Activated CD4-positive, alpha-beta T cell treated with anti-CD3 and anti-CD28 coated beads for 4 hours (primary cell): ENCODE measurements at regions not wholly inside any gene's neighbourhood (a gene's known extent, or its start where the extent isn't known, plus 50 kb on each side); places are given as distances from the start of the nearest gene placed in this dataset.
A peak's percentile ranks its signal among the peaks of the same experiment; 100 is the strongest.
"Not testable (repeated sequence)": the region's sequence is repeated elsewhere in the genome, so short reads cannot be mapped to it uniquely, and the experiment has no call there.

ENCODE experiments used
- DNase-seq, 2 donors: peaks; one replicate each; pipeline ENCODE4 v3.0.0-alpha.2; 2020

GRCh38 chr3:182653065-182653464 lies 140.2 kb upstream of the ATP11B start:
- not testable (repeated sequence) for DNase-seq

DNA sequence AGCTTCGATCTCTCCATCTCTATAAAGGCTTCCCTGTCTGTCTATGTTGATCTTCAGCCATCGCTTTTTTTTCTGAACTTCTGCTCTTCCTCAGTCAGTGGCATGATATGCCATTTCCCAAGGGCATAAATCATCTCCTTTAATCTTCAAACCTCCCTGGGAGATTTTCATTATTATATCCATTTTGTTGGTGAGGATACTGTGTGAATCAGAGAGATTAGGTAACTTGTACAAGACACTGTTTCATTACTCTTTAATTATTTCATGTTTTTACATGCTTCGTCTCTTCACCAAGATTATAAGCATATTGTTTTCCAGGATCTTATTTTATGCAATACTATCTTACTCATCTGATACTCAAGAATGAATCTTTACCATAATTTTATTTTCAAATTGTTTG lies 124.8 kb upstream of the ATP11B start:
- DNase-seq = no peak

DNA sequence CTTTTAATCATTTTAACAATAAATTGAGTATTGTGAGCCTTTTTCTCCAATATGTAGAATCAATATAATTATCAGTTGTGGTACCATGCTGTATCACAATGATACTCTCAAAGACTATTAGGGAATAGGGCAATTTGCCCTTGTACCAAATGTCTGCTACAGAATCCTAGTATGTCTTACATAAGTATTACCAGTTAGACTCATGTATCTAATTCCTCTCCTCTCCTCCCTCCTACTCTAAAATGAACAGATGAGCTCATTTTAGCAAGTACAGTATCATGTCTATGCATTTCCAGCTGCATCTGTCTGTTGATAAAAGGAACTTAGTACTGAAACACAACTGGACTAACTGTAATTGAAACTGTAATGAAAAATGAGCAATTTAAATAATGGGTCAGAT lies 124.3 kb upstream of the ATP11B start:
- no peak for DNase-seq

DNA sequence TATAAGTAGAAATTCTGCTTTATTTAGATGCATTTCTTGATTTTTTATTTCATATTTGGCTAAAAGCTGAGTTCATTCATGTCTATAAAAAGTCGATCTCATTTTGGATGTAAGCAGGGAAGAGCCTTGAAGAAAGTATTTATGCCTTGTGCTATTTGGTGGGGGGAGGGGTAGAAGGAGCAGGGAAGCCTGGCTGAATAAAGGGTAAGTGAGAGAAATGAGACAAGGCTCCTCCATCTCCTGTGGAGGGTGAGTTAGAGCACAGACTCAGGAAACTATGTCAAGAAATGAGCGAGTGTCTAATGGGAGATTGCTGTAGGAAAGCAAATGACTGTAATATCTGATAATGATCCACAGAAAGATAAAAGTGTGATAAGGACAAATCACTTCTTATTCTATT lies 121.8 kb upstream of the ATP11B start:
- no peak for DNase-seq

DNA sequence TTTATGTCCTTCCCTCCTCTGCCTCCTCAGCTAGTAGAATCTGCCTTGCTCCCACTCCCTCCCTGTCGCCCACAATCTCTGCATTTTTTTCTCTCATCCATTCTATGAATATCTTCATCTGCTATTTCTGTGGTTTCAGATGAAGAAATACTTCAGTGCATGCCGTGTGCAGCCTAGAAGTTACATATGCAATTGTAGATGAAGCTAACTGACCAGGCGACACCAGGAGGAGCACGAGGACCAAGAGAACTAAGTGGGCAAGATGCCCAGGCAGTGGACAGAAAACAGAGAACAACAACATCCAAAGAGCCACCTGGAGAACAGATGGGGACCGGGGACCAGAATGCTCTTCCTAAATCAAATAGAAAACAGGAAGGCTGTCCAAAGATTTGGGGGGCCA lies 121.4 kb upstream of the ATP11B start:
- DNase-seq = no peak

DNA sequence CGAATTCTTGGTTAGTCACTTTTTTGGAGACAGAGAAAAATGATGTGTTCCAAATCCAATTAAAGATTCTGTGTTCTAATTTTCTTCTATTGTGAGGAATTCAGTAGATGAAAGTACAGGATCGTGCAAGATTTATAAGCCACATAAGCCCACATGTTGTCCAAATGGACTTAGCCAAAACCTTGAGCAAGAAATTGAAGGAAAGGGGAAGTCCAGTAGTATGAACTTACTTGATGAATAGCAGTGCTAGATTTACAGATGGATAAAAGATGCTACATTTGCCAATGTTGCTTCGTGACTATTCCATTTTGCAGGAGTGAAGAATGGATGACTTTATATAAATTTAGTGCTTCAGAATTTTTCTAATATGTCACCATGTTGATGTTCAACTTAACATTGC lies 120.0 kb upstream of the ATP11B start:
- no peak for DNase-seq

- DNase-seq = peak; percentile 39 to 41
Measured at GRCh38 chr3:182682263-182683241, 110.8 kb upstream of the ATP11B start.

- DNase-seq = peak; percentile 40 to 57
Measured at GRCh38 chr3:182683453-182683852, 109.9 kb upstream of the ATP11B start.

DNA sequence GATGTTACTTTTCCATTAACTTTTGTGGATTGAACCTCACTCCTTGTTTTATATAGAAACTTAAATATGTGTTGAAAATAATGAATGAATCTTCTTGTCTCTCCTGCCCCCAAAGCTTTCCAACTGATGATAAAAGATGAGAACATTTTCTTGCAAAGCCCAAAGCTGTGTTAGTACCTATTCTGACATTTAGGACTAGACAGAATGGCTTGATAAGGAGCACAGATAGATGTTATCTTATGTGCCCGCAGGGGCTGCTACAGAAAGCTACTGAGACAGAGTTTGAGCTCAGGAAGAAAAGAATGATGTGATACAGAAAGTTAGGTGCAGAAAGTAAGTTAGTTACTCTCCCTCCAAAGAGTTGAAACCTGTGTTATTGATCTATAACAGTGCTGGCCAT lies 109.4 kb upstream of the ATP11B start:
- no peak for DNase-seq

- DNase-seq = no peak
Measured at GRCh38 chr3:182686033-182686886, 107.0 kb upstream of the ATP11B start.

DNA sequence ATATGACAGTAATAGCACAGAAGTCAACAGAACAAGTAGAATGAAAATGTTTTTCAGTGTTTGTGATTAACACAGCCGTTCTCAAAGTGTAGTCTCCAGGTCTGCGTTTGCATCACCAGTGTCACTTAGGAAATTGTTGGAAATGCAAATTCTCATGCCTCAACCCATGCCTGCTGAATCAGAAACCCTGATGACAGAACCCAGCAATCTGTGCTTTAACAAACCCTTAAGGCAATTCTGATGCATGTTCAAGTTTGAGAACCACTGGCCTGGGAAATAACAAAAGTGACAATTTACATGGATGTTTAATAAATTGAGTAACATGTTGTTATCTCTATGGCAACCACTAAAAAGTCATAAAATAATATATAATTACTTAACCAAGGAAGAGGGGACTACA lies 103.1 kb upstream of the ATP11B start:
- DNase-seq = no peak

DNA sequence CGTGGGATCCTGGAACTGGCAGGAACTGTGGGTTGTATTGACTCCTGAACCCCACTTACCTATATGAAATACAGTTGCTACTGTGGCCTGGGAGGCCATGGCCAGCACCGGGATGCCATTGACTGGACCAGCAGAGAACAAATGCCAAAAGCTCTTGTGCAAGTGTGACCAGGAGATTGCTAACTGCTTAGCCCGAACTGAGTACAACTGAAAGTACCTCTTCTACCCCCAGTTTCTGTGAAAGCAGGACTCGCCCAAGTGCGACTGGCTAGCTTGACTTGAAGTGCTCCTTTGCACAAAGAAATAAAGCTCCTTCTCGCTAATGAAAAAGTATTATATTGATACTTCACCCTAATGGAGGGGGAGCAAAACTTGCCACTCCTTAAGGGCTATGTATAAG lies 101.3 kb upstream of the ATP11B start:
- DNase-seq = no peak

DNA sequence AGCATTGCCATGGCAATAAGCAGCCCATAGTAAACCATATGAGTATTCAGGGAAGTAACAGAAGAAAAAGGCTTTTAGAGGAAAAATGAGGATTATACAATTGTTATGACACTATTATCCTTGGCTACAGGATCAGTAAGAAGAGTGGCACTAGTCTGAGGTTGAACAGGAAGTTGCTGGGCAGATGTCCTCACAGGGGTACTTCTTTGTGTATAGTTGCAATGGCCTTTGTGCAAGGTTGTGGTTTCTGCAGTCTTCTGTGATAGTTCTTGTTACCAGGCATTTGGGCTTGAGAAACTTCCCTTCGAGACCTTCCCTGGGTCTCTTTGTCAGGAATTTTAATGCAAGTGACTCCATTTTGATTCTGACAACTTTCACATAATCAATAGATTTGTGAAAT lies 100.6 kb upstream of the ATP11B start:
- DNase-seq = no peak

DNA sequence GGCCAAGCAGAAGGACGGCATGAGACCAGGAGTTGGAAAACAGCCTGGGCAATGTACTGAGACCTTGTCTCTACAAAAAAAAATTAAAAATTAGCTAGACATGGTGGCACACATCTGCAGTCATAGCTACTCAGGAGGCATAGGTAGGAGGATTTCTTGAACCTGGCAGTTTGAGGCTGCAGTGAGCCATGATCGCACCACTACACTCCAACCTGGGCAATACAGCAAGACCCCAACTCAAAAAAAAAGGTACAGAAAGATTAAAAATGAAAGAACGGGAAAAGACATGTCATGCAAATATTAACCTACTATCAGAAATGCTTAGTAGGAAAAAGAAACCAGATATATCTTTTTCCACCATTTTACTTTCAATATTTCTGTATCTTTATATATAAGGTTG lies 99.6 kb upstream of the ATP11B start:
- DNase-seq = no peak

GRCh38 chr3:182696916-182697315 lies 96.4 kb upstream of the ATP11B start:
- DNase-seq = no peak

- DNase-seq = no peak
Measured at GRCh38 chr3:182697345-182697919, 95.9 kb upstream of the ATP11B start.

- no peak for DNase-seq
Measured at GRCh38 chr3:182698078-182698477, 95.2 kb upstream of the ATP11B start.

DNA sequence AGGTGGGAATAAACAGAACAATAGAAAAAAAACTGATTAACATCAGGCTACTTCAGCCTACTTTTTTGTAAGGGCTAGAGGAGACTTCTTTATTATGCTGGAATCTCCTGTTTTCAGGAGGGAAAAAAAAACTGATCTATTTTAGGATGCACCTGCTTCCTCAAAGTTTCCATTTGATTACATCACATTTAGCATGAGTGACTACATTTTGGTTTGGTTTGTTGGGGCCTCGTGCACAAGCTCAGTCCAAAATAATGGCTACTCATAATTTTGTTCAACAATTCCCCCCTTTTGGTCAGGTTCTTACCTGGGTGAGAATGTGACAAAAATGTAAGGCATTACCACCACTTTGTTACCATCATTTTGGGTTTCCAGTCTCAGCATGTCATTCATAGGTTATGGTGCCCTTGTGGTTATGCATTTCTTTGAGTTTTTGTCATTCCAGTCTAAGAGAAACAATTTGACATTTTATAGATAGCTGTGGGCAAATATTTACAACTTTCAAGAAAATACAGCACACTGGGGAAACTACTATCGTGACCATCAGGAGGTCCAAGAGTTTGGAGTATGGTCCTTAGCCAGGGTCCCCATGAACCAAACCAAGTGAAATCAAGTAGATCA lies 93.6 kb upstream of the ATP11B start:
- no peak for DNase-seq

- no peak for DNase-seq
Measured at GRCh38 chr3:182702216-182702615, 91.1 kb upstream of the ATP11B start.

DNA sequence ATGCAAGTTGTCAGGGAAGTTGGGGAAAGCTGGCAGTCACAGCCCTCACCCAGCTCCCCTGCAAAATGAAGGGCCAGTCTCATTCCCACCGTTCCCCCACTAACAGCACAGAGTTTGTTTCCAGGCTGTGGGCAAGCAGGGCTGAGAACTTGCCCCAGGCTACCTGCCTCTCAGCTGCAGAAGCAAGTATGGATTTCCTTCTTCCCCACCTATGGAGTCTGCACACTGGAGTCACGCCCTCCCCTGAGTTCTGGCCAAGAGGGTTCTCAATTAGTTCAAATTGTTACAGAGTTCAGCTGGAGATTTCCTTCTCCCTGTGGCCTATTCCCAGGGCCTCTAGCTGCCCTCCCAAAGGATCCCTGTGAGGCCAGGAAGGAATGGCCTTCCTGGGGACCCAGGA lies 90.1 kb upstream of the ATP11B start:
- no peak for DNase-seq

DNA sequence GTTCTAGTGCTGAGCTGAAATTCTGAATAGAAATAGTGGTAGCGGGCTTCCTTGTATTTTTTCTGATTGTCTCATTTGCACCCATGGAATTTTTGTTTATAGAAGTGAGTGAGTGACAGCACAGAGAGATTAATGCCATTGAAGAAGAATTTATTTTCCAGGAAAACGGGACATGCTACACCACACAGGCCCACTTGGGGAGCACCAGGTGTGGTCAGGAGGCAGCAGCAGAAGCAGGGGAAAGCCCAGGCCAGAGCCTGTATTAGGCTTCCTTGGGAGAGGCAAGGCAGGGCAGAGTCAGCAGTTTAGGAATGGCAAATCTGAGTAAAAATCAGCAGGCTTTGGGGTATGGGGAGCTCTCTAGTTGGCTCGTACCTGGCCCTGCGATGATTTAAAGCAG lies 88.4 kb upstream of the ATP11B start:
- DNase-seq = no peak

DNA sequence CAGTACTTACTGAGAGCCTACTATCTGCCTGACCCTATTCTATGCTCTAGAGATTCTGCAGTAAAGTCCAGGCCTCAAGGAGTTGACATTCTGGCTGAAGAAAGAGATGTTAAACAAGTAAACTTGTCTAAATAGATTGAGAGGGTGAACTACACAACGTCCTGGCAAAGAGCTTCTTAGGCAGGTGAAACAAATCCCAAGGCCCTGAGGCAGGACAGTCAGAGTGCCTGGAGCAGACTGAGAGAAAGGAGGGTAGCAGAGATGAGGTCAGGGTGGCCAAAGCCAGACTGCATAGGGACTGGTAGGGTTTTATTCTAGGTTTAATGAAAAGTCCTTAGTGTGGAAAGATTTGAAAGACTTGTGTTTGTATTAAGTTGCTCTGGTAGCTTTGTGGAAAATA lies 84.5 kb upstream of the ATP11B start:
- no peak for DNase-seq

DNA sequence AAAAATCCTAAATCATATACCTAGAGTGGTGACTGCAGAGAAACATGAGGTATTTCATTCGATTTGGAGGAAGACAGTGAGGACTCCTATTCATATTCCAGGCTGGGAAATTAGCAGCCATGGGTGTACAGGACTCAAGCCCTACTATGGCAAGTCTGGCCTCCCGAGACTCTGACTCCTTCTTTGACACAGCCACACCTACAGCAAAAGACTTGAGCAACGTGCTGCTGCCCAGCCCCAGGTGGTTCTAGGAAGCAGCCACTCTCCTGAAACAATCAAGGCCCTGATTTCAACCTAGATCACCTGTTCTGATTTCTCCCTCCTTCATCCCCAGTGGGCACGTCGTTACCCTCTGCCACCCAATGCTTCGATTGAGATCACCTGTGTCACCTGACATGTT lies 84.0 kb upstream of the ATP11B start:
- no peak for DNase-seq
